Neural cell (in vitro differentiated cells): ENCODE measurements at regions not wholly inside any gene's neighbourhood (a gene's known extent, or its start where the extent isn't known, plus 50 kb on each side); places are given as distances from the start of the nearest gene placed in this dataset.

Experiments
- H2AFZ ChIP-seq: fragments of 200-600, 300-800 bp; sonication (generic), shearing (Covaris generic); 2 replicates; pipeline ENCODE4 v1.6.0; 2014; ENCODE audit warnings: low read depth, mild to moderate bottlenecking, antibody characterized with exemption, low read length, moderate library complexity
- H3F3A ChIP-seq: fragments of 200-600 bp; shearing (Covaris generic); 2 replicates; pipeline ENCODE4 v1.6.1; 2016; ENCODE audit warnings: mild to moderate bottlenecking, moderate library complexity, mixed read lengths, antibody characterized with exemption, low read length; ENCODE audit not compliant: insufficient read depth, poor library complexity, severe bottlenecking
- H3K27ac ChIP-seq: fragments of 200-600, 300-800 bp; sonication (generic), shearing (Covaris generic); 2 replicates; pipeline ENCODE4 v1.5.1; 2014; ENCODE audit warnings: mild to moderate bottlenecking, low read length, moderate library complexity
- H3K27me3 ChIP-seq: fragments of 300-800, 200-600 bp; sonication (generic), shearing (Covaris generic); 2 replicates; pipeline ENCODE4 v1.6.0; 2014; ENCODE audit warnings: mild to moderate bottlenecking, low read depth, low read length, moderate library complexity; ENCODE audit not compliant: insufficient read depth
- H3K36me3 ChIP-seq: fragments of 300-800, 200-600 bp; sonication (generic), shearing (Covaris generic); 2 replicates; pipeline ENCODE4 v1.5.1; 2014; ENCODE audit warnings: mild to moderate bottlenecking, antibody characterized with exemption, low read length, moderate library complexity; ENCODE audit not compliant: insufficient read depth
- H3K4me2 ChIP-seq: fragments of 300-800, 200-600 bp; sonication (generic), shearing (Covaris generic); 2 replicates; pipeline ENCODE4 v1.6.0; 2014; ENCODE audit warnings: mild to moderate bottlenecking, low read length
- H3K4me3 ChIP-seq: fragments of 300-800, 200-600 bp; sonication (generic), shearing (Covaris generic); 2 replicates; pipeline ENCODE4 v1.5.1; 2014; ENCODE audit warnings: mild to moderate bottlenecking, low read length, moderate library complexity
- H3K79me2 ChIP-seq: fragments of 200-600 bp; shearing (Covaris generic); replicated peaks from 2 replicates; pipeline ENCODE4 v1.6.0; 2014; ENCODE audit warnings: mild to moderate bottlenecking, low read length, moderate library complexity; ENCODE audit not compliant: insufficient read depth
- H3K9ac ChIP-seq: fragments of 300-800, 200-600 bp; sonication (generic), shearing (Covaris generic); 2 replicates; pipeline ENCODE4 v1.6.1; 2016; ENCODE audit warnings: mild to moderate bottlenecking, low read length, mixed read lengths
- H3K9me2 ChIP-seq: fragments of 200-600 bp; shearing (Covaris generic); 2 replicates; pipeline ENCODE4 v1.6.1; 2016; ENCODE audit warnings: mild to moderate bottlenecking, low read length, mixed read lengths; ENCODE audit not compliant: insufficient read depth
- H3K9me3 ChIP-seq: fragments of 200-600, 300-800 bp; sonication (generic), shearing (Covaris generic); 2 replicates; pipeline ENCODE4 v1.6.1; 2016; ENCODE audit warnings: mild to moderate bottlenecking, mixed run types, low read length, moderate library complexity, mixed read lengths
- H4K20me1 ChIP-seq: fragments of 200-600 bp; shearing (Covaris generic); 2 replicates; pipeline ENCODE4 v1.6.1; 2016; ENCODE audit warnings: mild to moderate bottlenecking, mixed run types; ENCODE audit not compliant: insufficient read depth
- EP300 ChIP-seq: fragments of 450-650 bp; conservative IDR thresholded peaks from 2 replicates; pipeline ENCODE4 v1.6.1; 2014; ENCODE audit warnings: antibody characterized with exemption, mild to moderate bottlenecking, moderate library complexity; ENCODE audit not compliant: poor library complexity, severe bottlenecking
- EZH2 ChIP-seq: fragments of 200-600, 300-800 bp; shearing (Covaris generic), sonication (generic); IDR thresholded peaks from 2 replicates; pipeline ENCODE4 v1.6.1; 2014; ENCODE audit warnings: antibody characterized with exemption, low read length, borderline replicate concordance, mild to moderate bottlenecking; ENCODE audit not compliant: insufficient read depth, poor library complexity, severe bottlenecking
- MXI1 ChIP-seq: fragments of 450-650 bp; conservative IDR thresholded peaks from 2 replicates; pipeline ENCODE4 v1.6.1; 2014; ENCODE audit warnings: antibody characterized with exemption, mild to moderate bottlenecking; ENCODE audit not compliant: poor library complexity, severe bottlenecking
- POLR2AphosphoS5 ChIP-seq: IDR thresholded peaks from 2 replicates; pipeline ENCODE4 v1.6.1; 2012
- RAD21 ChIP-seq: fragments of 450-650 bp; conservative IDR thresholded peaks from 2 replicates; pipeline ENCODE4 v1.6.1; 2014; ENCODE audit warnings: antibody characterized with exemption, mild to moderate bottlenecking, moderate library complexity
- SMC3 ChIP-seq: fragments of 450-650 bp; conservative IDR thresholded peaks from 2 replicates; pipeline ENCODE4 v1.6.1; 2014; ENCODE audit warnings: antibody characterized with exemption, mild to moderate bottlenecking, moderate library complexity; ENCODE audit not compliant: poor library complexity
- TAF1 ChIP-seq: IDR thresholded peaks from 2 replicates; pipeline ENCODE4 v1.6.1; 2012; ENCODE audit warnings: low read depth
- TF ChIP-seq, protein P1 (sequence below): fragments of 450-650 bp; IDR thresholded peaks from 2 replicates; pipeline ENCODE4 v1.5.1; 2014; ENCODE audit warnings: antibody characterized with exemption, mild to moderate bottlenecking, moderate library complexity; ENCODE audit not compliant: poor library complexity, severe bottlenecking
- TF ChIP-seq, protein P2 (sequence below): IDR thresholded peaks from 2 replicates; pipeline ENCODE4 v1.6.1; 2012; ENCODE audit warnings: borderline replicate concordance

DNA sequence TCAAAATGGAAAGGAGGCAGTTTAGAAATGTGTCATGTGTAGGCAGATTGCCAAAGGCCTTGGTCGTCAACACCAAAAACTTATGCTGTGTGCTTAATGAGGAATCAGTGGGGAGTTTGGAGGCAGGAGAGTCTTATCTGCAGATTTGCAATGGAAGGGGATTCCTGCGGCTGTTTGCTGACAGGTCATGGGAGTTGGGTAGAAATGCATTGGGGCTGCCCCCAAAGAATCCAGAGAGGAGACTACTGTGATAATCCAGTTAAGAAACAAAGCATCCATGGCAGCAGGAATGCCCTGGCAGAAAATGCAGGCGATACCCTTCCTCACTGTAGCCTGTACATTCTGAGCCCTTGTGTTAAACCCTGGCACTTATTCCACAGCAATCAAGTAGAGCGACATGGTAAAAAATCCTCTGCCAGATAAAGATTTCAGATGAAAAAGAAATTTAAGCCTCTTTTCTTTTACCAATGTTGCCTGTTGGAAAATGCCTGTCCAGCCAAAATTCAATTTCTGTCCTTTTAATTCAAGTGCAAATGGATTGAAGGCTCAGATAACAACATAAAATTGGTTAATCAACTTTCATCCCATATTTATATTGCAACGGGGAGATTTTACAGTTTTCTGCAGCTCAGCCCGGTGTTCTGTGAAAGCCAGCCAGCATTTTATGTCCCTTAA, 491.0 kb upstream of the CDH5 start:
- Histone ChIP-seq H3K4me2 (no peak overlapping the region), H3K9me2 (no peaks in the 10 kb centered on the region), H3K27ac (no peak overlapping the region), H3K9me3 (no peaks in the 10 kb centered on the region), H3K79me2 (no peaks in the 10 kb centered on the region), H3K27me3 (no peaks in the 10 kb centered on the region), H3K4me3 (no peak overlapping the region), H3K36me3 (no peaks in the 10 kb centered on the region), H3K9ac (no peak overlapping the region), H2AFZ (no peak overlapping the region), H3F3A (no peaks in the 10 kb centered on the region), H4K20me1 (no peaks in the 10 kb centered on the region)
- TF ChIP-seq EP300 (no peak), SMC3 (no peak), RAD21 (no peak), TAF1 (no peak), EZH2 (no peak), MXI1 (no peak), POLR2AphosphoS5 (no peak)
- TF ChIP-seq, protein P1, sequence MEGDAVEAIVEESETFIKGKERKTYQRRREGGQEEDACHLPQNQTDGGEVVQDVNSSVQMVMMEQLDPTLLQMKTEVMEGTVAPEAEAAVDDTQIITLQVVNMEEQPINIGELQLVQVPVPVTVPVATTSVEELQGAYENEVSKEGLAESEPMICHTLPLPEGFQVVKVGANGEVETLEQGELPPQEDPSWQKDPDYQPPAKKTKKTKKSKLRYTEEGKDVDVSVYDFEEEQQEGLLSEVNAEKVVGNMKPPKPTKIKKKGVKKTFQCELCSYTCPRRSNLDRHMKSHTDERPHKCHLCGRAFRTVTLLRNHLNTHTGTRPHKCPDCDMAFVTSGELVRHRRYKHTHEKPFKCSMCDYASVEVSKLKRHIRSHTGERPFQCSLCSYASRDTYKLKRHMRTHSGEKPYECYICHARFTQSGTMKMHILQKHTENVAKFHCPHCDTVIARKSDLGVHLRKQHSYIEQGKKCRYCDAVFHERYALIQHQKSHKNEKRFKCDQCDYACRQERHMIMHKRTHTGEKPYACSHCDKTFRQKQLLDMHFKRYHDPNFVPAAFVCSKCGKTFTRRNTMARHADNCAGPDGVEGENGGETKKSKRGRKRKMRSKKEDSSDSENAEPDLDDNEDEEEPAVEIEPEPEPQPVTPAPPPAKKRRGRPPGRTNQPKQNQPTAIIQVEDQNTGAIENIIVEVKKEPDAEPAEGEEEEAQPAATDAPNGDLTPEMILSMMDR: no peak
- TF ChIP-seq, protein P2, sequence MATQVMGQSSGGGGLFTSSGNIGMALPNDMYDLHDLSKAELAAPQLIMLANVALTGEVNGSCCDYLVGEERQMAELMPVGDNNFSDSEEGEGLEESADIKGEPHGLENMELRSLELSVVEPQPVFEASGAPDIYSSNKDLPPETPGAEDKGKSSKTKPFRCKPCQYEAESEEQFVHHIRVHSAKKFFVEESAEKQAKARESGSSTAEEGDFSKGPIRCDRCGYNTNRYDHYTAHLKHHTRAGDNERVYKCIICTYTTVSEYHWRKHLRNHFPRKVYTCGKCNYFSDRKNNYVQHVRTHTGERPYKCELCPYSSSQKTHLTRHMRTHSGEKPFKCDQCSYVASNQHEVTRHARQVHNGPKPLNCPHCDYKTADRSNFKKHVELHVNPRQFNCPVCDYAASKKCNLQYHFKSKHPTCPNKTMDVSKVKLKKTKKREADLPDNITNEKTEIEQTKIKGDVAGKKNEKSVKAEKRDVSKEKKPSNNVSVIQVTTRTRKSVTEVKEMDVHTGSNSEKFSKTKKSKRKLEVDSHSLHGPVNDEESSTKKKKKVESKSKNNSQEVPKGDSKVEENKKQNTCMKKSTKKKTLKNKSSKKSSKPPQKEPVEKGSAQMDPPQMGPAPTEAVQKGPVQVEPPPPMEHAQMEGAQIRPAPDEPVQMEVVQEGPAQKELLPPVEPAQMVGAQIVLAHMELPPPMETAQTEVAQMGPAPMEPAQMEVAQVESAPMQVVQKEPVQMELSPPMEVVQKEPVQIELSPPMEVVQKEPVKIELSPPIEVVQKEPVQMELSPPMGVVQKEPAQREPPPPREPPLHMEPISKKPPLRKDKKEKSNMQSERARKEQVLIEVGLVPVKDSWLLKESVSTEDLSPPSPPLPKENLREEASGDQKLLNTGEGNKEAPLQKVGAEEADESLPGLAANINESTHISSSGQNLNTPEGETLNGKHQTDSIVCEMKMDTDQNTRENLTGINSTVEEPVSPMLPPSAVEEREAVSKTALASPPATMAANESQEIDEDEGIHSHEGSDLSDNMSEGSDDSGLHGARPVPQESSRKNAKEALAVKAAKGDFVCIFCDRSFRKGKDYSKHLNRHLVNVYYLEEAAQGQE: no peak

- Histone ChIP-seq H4K20me1 (no peaks in the 10 kb centered on the region), H3K9ac (no peak overlapping the region), H3K27me3 (no peaks in the 10 kb centered on the region), H3K9me3 (no peaks in the 10 kb centered on the region), H3F3A (no peaks in the 10 kb centered on the region), H3K9me2 (no peaks in the 10 kb centered on the region), H2AFZ (no peak overlapping the region), H3K4me2 (no peak overlapping the region), H3K79me2 (no peaks in the 10 kb centered on the region), H3K4me3 (no peak overlapping the region), H3K27ac (no peak overlapping the region), H3K36me3 (no peaks in the 10 kb centered on the region)
- TF ChIP-seq, protein P2: no peak
- TF ChIP-seq MXI1 (no peak), POLR2AphosphoS5 (no peak), RAD21 (no peak), SMC3 (no peak), TAF1 (no peak), EP300 (no peak)
- TF ChIP-seq, protein P1: no peak
Measured at GRCh38 chr16:65869261-65869660, 497.2 kb upstream of the CDH5 start.
